SJCRH30 (cell line): ENCODE measurements at regions not wholly inside any gene's neighbourhood (a gene's known extent, or its start where the extent isn't known, plus 50 kb on each side); places are given as distances from the start of the nearest gene placed in this dataset.

Experiments
- DNase-seq, 2 experiments: peaks; one replicate each; pipeline ENCODE4 v3.0.0-alpha.2; 2015 to 2020
- H3K27ac ChIP-seq: fragments of 250-450 bp; sonication (Bioruptor Pico); 2 replicates; pipeline ENCODE4 v1.5.1; 2020; ENCODE audit warnings: mild to moderate bottlenecking, moderate library complexity
- H3K27me3 ChIP-seq: fragments of 250-450 bp; sonication (Bioruptor Pico); 2 replicates; pipeline ENCODE4 v1.5.1; 2020; ENCODE audit warnings: mild to moderate bottlenecking, moderate library complexity
- H3K36me3 ChIP-seq: fragments of 250-450 bp; sonication (Bioruptor Pico); 2 replicates; pipeline ENCODE4 v1.5.1; 2020; ENCODE audit warnings: mild to moderate bottlenecking, moderate library complexity
- H3K4me1 ChIP-seq: fragments of 250-450 bp; sonication (Bioruptor Pico); 2 replicates; pipeline ENCODE4 v1.5.1; 2020; ENCODE audit warnings: mild to moderate bottlenecking, moderate library complexity
- H3K4me3 ChIP-seq: fragments of 250-450 bp; sonication (Bioruptor Pico); 2 replicates; pipeline ENCODE4 v1.5.1; 2020; ENCODE audit warnings: mild to moderate bottlenecking, moderate library complexity
- H3K9me3 ChIP-seq: fragments of 250-450 bp; sonication (Bioruptor Pico); replicated peaks from 2 replicates; pipeline ENCODE4 v1.5.1; 2020; ENCODE audit warnings: mild to moderate bottlenecking, moderate library complexity

DNA sequence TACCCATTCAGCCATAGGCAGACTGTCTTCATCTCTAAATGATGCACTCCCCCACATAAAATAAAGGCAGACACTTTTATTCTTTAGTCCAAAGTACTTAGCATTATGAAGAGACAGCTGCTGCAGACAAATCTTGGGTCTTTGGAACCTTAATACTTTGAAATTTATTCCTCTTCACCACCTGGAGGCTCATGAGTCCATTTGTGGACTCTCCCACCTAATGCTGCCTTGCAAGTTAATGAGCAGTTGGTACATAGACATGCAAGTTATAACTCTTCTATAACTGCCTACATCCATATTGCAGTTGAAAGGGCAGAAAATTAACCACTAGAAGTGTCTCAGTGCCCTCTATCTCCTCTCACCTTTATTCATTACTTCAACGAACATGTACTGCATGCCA is 118.6 kb upstream of the CPEB2 start:
- H3K36me3 ChIP-seq: no peaks in the 10 kb centered on the region
- no peak overlapping the region for H3K27ac ChIP-seq
- H3K4me3 ChIP-seq: no peak overlapping the region
- H3K4me1 ChIP-seq: no peaks in the 10 kb centered on the region
- no peak for DNase-seq
- H3K27me3 ChIP-seq: peaks cover 3% of the 10 kb centered on the region; the same call in 1 of the 2 replicates
- H3K9me3 ChIP-seq: no peaks in the 10 kb centered on the region

- no peaks in the 10 kb centered on the region for H3K9me3 ChIP-seq
- DNase-seq: no peak
- no peaks in the 10 kb centered on the region for H3K36me3 ChIP-seq
- H3K27ac ChIP-seq: no peak overlapping the region
- no peaks in the 10 kb centered on the region for H3K4me1 ChIP-seq
- H3K4me3 ChIP-seq: no peak overlapping the region
- H3K27me3 ChIP-seq: peaks cover 3% of the 10 kb centered on the region; the same call in 1 of the 2 replicates
Observed at GRCh38 chr4:14887842-14888433, 114.3 kb upstream of the CPEB2 start.

GRCh38 chr4:14888790-14889572 is 113.3 kb upstream of the CPEB2 start:
- Histone ChIP-seq H3K4me1 (no peaks in the 10 kb centered on the region), H3K4me3 (no peak overlapping the region), H3K36me3 (no peaks in the 10 kb centered on the region), H3K27me3 (peaks cover 3% of the 10 kb centered on the region; the same call in 1 of the 2 replicates), H3K9me3 (no peaks in the 10 kb centered on the region), H3K27ac (no peak overlapping the region)
- DNase-seq: no peak

- H3K36me3 ChIP-seq: no peaks in the 10 kb centered on the region
- no peaks in the 10 kb centered on the region for H3K9me3 ChIP-seq
- H3K4me3 ChIP-seq: no peak overlapping the region
- no peak overlapping the region for H3K27ac ChIP-seq
- no peaks in the 10 kb centered on the region; the same call in 1 of the 2 replicates for H3K27me3 ChIP-seq
- H3K4me1 ChIP-seq: no peaks in the 10 kb centered on the region
- DNase-seq: no peak
Observed at GRCh38 chr4:14892563-14892962, 109.7 kb upstream of the CPEB2 start.

DNA sequence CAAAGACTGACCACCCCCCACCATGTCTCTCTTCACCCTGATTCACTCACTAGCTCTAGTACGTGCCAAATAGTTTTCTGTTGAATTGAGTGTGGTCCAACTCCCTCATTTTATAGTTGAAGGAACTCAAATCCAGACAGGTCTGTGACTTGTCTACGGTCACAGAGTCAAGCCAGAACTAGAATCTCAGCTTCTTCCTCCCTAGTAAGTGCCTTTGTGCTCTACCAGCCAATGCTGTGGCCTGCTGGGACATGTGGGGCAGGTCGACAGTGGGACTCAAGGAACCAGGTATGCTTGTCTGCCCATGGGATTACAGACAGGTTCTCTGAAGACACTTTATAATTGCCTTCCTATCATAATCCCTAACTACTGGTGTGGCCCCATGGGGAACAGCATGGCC is 108.6 kb upstream of the CPEB2 start:
- no peaks in the 10 kb centered on the region for H3K36me3 ChIP-seq
- no peaks in the 10 kb centered on the region; the same call in 1 of the 2 replicates for H3K27me3 ChIP-seq
- DNase-seq: no peak
- H3K9me3 ChIP-seq: no peaks in the 10 kb centered on the region
- H3K4me1 ChIP-seq: no peaks in the 10 kb centered on the region
- no peak overlapping the region for H3K27ac ChIP-seq
- H3K4me3 ChIP-seq: no peak overlapping the region

GRCh38 chr4:14894392-14895292 is 107.6 kb upstream of the CPEB2 start:
- no peak overlapping the region for H3K4me3 ChIP-seq

GRCh38 chr4:14896656-14897175 is 105.6 kb upstream of the CPEB2 start:
- H3K36me3 ChIP-seq: no peaks in the 10 kb centered on the region
- DNase-seq: no peak
- H3K27ac ChIP-seq: no peak overlapping the region
- H3K9me3 ChIP-seq: no peaks in the 10 kb centered on the region
- H3K27me3 ChIP-seq: no peaks in the 10 kb centered on the region
- H3K4me3 ChIP-seq: no peak overlapping the region
- H3K4me1 ChIP-seq: no peaks in the 10 kb centered on the region

More at GRCh38 chr4:14894392-14895292, 107.6 kb upstream of the CPEB2 start:
- H3K27ac ChIP-seq: no peak overlapping the region
- H3K9me3 ChIP-seq: no peaks in the 10 kb centered on the region
- no peaks in the 10 kb centered on the region for H3K27me3 ChIP-seq
- no peak for DNase-seq
- H3K4me1 ChIP-seq: no peaks in the 10 kb centered on the region
- no peaks in the 10 kb centered on the region for H3K36me3 ChIP-seq

- Histone ChIP-seq H3K36me3 (no peaks in the 10 kb centered on the region), H3K27ac (no peak overlapping the region), H3K4me1 (no peaks in the 10 kb centered on the region), H3K9me3 (no peaks in the 10 kb centered on the region), H3K27me3 (no peaks in the 10 kb centered on the region), H3K4me3 (no peak overlapping the region)
- no peak for DNase-seq
Observed at GRCh38 chr4:14897217-14897616, 105.1 kb upstream of the CPEB2 start.

- DNase-seq: no peak
- H3K27me3 ChIP-seq: no peaks in the 10 kb centered on the region
- no peaks in the 10 kb centered on the region for H3K36me3 ChIP-seq
- no peaks in the 10 kb centered on the region for H3K4me1 ChIP-seq
- no peaks in the 10 kb centered on the region for H3K9me3 ChIP-seq
- H3K4me3 ChIP-seq: no peak overlapping the region
- H3K27ac ChIP-seq: no peak overlapping the region
Observed at GRCh38 chr4:14898989-14899388, 103.3 kb upstream of the CPEB2 start.

DNA sequence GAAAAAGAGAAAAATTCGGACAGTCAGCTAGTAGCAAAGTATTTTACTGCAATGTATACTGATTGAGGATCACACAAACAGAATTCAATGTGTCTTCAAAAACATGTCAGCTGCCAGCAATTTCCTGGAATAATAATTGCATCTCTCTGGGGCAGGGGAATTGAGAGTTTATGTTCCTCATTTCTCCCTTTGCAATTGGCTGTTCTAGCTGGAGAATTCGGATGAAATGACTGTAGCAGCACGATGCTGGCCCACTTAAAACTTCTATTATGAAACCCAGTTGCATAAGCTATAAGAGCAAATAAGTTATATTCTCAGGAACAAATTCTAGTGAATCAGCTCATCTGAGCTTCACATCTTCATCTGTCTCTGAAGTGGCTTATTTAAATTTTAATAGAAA is 99.9 kb upstream of the CPEB2 start:
- no peaks in the 10 kb centered on the region for H3K4me1 ChIP-seq
- H3K27me3 ChIP-seq: no peaks in the 10 kb centered on the region
- H3K36me3 ChIP-seq: no peaks in the 10 kb centered on the region
- H3K27ac ChIP-seq: no peak overlapping the region
- H3K9me3 ChIP-seq: no peaks in the 10 kb centered on the region
- no peak overlapping the region for H3K4me3 ChIP-seq
- no peak for DNase-seq

DNA sequence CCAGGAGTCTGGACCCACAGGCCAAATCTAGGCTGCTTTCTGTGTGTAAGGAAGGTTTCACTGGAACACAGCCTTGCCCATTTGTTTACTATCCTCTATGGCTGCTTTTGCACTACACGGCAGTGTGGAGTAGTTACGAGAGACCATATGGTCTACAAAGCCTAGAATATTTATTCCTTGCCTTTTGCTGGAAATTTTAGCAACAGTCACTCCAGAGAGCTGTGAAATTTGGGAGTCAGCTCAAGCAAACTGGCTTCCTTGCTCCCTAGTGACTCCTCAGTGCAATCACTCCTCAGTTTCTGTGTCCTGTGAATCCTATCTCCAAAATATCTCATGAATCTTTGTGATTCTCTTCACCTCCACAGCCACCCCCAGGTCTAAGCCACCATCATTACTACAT is 99.0 kb upstream of the CPEB2 start:
- H3K36me3 ChIP-seq: no peaks in the 10 kb centered on the region
- H3K27ac ChIP-seq: no peak overlapping the region
- no peak overlapping the region for H3K4me3 ChIP-seq
- no peak for DNase-seq
- no peaks in the 10 kb centered on the region for H3K9me3 ChIP-seq
- no peaks in the 10 kb centered on the region for H3K4me1 ChIP-seq
- no peaks in the 10 kb centered on the region for H3K27me3 ChIP-seq

- no peak for DNase-seq
- H3K4me3 ChIP-seq: no peak overlapping the region
- H3K4me1 ChIP-seq: no peaks in the 10 kb centered on the region
- H3K9me3 ChIP-seq: no peaks in the 10 kb centered on the region
- no peaks in the 10 kb centered on the region for H3K27me3 ChIP-seq
- H3K36me3 ChIP-seq: no peaks in the 10 kb centered on the region
- H3K27ac ChIP-seq: no peak overlapping the region
Observed at GRCh38 chr4:14906805-14907204, 95.5 kb upstream of the CPEB2 start.

DNA sequence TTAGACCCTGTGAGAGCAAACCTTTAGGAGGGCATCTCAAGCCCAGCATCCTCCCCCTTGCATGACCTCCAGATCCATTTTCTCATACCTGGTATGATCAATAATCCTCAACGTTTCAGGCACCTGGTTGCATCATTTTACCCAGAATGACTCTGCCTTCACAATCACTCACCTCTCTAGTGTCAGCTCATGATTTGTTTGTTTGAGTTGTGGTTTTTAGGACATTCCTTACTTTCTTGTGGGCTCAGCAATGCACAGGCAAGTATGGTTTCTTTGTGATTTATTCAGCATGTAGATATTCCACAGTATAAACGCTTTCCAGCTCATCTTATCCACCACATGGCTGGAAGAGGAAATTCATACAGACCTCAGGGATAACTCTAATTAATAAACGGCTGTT is 93.6 kb upstream of the CPEB2 start:
- no peaks in the 10 kb centered on the region for H3K27me3 ChIP-seq
- no peak for DNase-seq
- H3K4me3 ChIP-seq: no peak overlapping the region
- no peak overlapping the region for H3K27ac ChIP-seq
- no peaks in the 10 kb centered on the region for H3K9me3 ChIP-seq
- no peaks in the 10 kb centered on the region for H3K4me1 ChIP-seq
- H3K36me3 ChIP-seq: no peaks in the 10 kb centered on the region

DNA sequence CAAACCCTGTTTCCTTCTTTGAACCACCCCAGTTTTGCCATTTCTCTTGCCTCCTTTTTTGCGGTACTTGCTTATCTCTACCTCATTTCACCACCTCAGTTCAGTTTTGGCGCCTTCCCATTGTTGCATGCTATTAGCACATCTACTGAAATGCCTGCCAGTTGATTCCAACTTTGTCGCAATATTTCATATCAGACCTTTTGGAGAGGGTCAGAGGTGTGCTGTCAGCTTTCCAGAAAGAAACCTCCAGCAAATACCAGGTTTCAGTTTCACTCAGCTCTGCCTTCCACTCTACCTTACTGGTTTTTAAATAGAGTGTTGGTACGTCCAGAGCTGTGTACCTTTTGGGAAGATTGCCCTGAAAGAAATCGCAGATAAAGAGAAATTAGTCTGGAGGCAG is 91.9 kb upstream of the CPEB2 start:
- H3K27ac ChIP-seq: no peak overlapping the region
- no peak for DNase-seq
- H3K4me3 ChIP-seq: no peak overlapping the region
- H3K36me3 ChIP-seq: no peaks in the 10 kb centered on the region
- H3K4me1 ChIP-seq: no peaks in the 10 kb centered on the region
- H3K27me3 ChIP-seq: no peaks in the 10 kb centered on the region
- no peaks in the 10 kb centered on the region for H3K9me3 ChIP-seq

GRCh38 chr4:14912426-14912825 is 89.9 kb upstream of the CPEB2 start:
- H3K4me1 ChIP-seq: no peaks in the 10 kb centered on the region
- H3K9me3 ChIP-seq: no peaks in the 10 kb centered on the region
- H3K36me3 ChIP-seq: no peaks in the 10 kb centered on the region
- H3K27me3 ChIP-seq: no peaks in the 10 kb centered on the region
- H3K4me3 ChIP-seq: no peak overlapping the region
- DNase-seq: no peak
- no peak overlapping the region for H3K27ac ChIP-seq
